IPS-11a (cell line): ENCODE measurements at regions not wholly inside any gene's neighbourhood (a gene's known extent, or its start where the extent isn't known, plus 50 kb on each side); places are given as distances from the start of the nearest gene placed in this dataset.

ENCODE experiments used
- H3K4me3 ChIP-seq: one replicate; pipeline ENCODE4 v1.5.1; 2013; ENCODE audit warnings: low read depth, low read length, control low read depth

- no peak overlapping the region for H3K4me3 ChIP-seq
Observed at GRCh38 chr10:28951484-28951883, 274.2 kb downstream of the BAMBI start.

GRCh38 chr10:28952523-28952922 is 275.2 kb downstream of the BAMBI start:
- H3K4me3 ChIP-seq = no peak overlapping the region

- H3K4me3 ChIP-seq = no peak overlapping the region
Observed at GRCh38 chr10:28954211-28954610, 276.9 kb downstream of the BAMBI start.

GRCh38 chr10:28958468-28958867 is 281.1 kb downstream of the BAMBI start:
- no peak overlapping the region for H3K4me3 ChIP-seq

- H3K4me3 ChIP-seq = no peak overlapping the region
Observed at GRCh38 chr10:28959850-28960501, 282.7 kb downstream of the BAMBI start.

DNA sequence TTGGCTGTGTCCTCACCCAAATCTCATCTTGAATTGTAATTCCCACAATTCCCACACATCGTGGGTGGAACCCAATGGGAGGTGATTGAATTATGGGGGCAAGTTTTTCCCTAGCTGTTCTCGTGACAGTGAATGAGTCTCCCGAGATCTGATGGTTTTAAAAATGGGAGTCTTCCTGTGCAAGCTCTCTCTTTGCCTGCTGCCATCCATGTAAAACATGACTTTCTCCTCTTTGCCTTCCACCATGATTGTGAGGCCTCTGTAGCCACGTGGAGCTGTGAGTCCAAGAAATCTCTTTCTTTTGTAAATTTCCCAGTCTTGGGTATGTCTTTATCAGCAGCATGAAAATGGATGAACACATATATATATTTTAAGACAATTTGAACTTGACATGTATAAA is 285.4 kb downstream of the BAMBI start:
- no peak overlapping the region for H3K4me3 ChIP-seq

DNA sequence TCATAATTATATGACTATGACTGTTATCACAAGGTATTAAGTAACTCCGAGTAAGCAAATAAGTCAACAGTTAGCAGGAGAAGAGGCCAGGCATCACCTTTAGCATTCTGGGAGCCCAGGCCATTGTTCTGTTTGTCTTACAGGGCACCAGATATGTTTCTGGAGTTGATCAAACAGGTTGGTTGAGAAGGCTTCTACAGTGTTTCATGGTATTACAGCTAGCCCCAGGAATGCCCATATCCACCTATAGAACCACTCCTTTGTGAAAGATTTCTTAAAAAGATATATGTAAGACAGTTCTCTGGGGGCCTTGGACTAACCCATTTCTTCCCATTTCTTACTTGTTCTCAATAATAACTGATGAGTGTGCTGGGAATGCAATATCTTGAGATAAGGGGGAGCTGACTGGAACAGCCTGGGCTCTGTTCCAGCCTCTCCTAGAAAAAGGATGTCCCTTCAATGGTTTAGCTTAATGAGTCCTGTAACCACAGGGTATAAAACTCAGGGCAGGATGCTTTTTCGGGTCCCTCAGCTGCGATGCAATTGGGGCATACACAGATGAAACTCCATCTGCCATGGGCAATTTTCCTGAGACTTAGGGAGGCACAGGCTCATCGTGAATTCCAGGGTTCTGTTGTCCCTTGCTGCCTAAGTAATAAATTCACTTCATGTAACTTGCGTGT is 286.4 kb downstream of the BAMBI start:
- H3K4me3 ChIP-seq = no peak overlapping the region

- no peak overlapping the region for H3K4me3 ChIP-seq
Observed at GRCh38 chr10:28965937-28966336, 288.6 kb downstream of the BAMBI start.

DNA sequence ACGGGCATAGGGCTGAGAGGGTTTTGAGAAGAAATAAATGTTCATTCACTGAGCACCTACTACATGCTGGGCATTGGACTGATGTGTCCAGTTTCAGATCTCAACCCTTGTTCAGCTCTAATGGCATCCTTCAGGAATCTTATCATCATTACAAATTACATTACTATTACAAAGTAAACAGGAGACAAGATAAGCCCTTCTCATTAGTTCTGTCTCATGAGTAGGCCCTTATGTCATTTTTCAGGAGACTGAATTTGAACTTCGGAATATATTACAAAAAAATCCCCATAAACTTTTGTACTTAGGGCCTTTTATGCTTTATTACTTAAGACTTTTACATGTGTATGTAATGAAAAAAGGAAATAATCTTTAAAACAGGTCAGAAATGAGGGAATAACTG is 289.7 kb downstream of the BAMBI start:
- H3K4me3 ChIP-seq = no peak overlapping the region

GRCh38 chr10:28969413-28969812 is 292.1 kb downstream of the BAMBI start:
- H3K4me3 ChIP-seq = no peak overlapping the region

DNA sequence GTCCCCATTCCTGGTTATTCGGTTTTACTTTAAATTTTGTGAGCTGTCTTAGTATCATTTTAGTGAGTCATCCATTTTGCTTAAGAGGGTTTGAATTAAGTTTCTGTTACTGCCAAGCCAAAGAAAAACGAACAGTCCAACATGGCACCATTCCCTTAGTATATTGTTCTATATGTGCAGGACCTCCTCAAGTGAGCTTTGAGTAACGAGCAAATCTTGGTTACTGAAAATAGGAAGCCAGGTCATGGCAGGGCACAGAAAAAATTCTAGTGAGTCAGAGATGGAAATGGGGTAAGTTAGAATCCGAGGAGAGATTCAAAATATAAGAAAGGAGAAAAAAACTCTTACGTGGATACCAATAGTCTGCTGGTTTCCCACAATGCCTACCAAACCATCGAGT is 292.9 kb downstream of the BAMBI start:
- no peak overlapping the region for H3K4me3 ChIP-seq

GRCh38 chr10:28971255-28971654 is 293.9 kb downstream of the BAMBI start:
- H3K4me3 ChIP-seq = no peak overlapping the region

DNA sequence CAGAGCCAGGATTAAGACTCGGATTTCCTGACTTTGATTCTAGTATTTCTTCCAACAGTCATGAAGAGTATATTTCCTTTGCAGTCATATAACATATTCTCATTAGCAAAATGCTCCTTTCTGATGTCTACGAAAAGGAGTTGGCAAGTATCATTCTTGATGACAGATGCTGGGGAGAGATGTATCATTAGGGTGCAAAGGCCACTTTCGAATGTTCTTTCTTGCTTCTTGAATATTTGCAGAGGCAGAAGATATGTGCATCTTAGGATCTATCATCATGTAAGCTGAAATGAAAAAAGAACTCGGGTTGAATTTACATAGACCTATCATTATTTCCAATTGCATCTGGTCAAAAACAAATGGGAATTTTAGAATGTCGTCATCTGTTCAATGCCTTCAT is 294.4 kb downstream of the BAMBI start:
- H3K4me3 ChIP-seq = no peak overlapping the region

DNA sequence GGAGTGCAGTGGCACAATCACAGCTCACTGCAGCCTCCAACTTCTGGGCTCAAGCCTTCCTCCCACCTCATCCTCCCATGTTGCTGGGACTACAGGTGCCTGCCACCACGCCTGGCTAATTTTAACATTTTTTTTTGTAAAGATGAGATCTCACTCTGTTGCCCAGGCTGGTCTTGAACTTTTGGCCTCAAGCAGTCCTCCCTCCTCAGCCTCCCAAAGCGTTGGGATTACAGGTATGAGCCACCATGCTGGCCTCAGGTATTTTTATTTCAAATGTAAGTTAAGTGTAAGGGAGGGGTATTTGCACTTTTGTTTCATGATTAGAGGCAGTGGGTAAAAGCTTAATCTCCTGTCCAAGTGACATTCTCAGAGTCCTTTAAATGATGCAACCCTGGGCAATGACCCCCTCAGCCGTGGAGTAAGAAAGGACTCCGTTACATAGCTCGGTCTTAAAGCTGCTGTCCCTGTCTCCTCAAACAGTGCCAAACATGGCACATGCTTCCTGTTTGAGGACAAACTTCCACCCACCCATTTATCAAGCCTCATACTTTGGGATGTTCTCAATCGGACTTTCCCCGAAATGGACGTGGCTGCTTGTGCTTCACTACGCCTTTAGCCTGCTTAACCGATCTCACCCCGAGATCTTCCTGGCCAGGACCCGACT is 296.1 kb downstream of the BAMBI start:
- no peak overlapping the region for H3K4me3 ChIP-seq

DNA sequence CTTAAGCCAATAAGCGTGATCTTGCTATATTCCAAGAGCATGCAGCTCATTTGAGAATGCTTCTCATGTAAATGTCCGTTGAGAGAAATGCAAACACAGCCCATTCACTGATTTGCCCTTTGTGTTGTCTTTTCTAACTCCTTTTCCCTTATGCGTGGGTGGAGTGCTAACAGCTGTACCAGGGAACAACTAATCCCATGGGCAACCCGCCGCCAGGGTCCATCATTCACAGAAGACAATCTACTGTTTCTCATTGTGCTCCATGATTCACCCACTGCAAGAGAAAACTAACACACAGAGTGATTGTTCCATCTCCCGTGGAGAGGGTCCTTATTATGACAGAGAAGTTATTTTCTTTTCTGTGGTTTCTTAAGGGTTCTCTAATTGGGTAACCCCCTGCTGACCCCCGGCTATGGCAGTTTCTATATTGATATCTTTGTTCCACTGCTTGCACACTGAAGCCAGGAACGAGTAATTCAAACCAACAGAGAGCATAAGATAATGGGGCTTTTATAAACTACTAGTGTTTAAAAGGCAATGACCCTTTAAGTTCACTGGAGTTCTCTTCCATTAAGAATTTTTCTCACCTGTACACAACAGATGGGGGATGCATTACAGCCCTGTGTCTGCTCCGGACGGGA is 298.7 kb downstream of the BAMBI start:
- H3K4me3 ChIP-seq = no peak overlapping the region

GRCh38 chr10:28977518-28977917 is 300.2 kb downstream of the BAMBI start:
- H3K4me3 ChIP-seq = no peak overlapping the region

DNA sequence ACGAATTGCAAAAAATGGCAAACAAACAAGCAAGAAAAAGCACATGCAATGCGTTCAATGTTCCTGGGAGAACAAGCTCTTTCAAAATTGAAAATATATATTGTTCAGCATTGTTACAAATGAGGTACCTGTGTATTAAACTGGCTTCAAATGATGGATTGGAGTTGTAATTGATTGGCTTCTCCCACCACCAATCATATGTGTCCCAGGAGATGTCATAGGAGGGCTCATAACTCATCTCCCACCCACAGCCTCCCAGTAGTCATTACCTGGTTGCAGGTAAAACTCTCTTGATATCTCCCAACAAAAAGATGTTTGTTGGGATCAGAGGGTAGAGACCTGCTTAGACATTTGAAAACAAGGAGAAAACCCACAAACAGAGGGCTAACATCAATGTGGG is 302.9 kb downstream of the BAMBI start:
- no peak overlapping the region for H3K4me3 ChIP-seq

- no peak overlapping the region for H3K4me3 ChIP-seq
Observed at GRCh38 chr10:28981007-28981406, 303.7 kb downstream of the BAMBI start.

GRCh38 chr10:28982974-28983373 is 305.7 kb downstream of the BAMBI start:
- no peak overlapping the region for H3K4me3 ChIP-seq

- H3K4me3 ChIP-seq = no peak overlapping the region
Observed at GRCh38 chr10:28983799-28984198, 305.1 kb upstream of the LYZL1 start.

- no peak overlapping the region for H3K4me3 ChIP-seq
Observed at GRCh38 chr10:28984431-28984830, 304.4 kb upstream of the LYZL1 start.
